ENCODE measurements at regions not wholly inside any gene's neighbourhood (a gene's known extent, or its start where the extent isn't known, plus 50 kb on each side); places are given as distances from the start of the nearest gene placed in this dataset.

DNA sequence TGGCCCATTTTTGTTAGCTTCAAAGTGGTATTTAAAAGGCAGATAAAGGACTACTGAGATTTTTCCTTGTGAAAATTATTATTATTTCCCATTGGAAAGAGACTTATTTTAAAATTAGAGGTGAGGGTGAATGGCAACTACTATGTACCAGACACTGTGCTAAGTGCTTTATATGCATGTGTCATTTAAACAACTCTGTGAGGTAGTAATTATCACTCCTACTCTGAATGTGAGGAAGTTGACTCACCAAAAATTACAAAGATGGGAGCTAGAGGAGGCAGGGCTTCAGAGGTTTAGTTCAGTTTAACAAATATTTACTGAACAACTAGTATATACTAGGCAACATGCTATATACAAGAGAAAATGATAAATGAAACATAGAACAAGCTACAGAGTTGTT is 78.2 kb downstream of the MSL3 start:
- TF ChIP-seq, protein P1, sequence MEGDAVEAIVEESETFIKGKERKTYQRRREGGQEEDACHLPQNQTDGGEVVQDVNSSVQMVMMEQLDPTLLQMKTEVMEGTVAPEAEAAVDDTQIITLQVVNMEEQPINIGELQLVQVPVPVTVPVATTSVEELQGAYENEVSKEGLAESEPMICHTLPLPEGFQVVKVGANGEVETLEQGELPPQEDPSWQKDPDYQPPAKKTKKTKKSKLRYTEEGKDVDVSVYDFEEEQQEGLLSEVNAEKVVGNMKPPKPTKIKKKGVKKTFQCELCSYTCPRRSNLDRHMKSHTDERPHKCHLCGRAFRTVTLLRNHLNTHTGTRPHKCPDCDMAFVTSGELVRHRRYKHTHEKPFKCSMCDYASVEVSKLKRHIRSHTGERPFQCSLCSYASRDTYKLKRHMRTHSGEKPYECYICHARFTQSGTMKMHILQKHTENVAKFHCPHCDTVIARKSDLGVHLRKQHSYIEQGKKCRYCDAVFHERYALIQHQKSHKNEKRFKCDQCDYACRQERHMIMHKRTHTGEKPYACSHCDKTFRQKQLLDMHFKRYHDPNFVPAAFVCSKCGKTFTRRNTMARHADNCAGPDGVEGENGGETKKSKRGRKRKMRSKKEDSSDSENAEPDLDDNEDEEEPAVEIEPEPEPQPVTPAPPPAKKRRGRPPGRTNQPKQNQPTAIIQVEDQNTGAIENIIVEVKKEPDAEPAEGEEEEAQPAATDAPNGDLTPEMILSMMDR (IDR thresholded peaks at IDR 0.05; ENCODE audit: insufficient read depth, low read length): no peak
- no peak overlapping the region for H3K4me3 ChIP-seq (ENCODE audit: low read depth, low read length)
- no peak for DNase-seq (ENCODE audit: low read depth)

- H3K4me3 ChIP-seq (ENCODE audit: low read depth, low read length): no peak overlapping the region
- TF ChIP-seq, protein P1 (IDR thresholded peaks at IDR 0.05; ENCODE audit: insufficient read depth, low read length): no peak
- DNase-seq (ENCODE audit: low read depth): no peak
Measured at GRCh38 chrX:11837437-11837836, 79.4 kb downstream of the MSL3 start.

DNA sequence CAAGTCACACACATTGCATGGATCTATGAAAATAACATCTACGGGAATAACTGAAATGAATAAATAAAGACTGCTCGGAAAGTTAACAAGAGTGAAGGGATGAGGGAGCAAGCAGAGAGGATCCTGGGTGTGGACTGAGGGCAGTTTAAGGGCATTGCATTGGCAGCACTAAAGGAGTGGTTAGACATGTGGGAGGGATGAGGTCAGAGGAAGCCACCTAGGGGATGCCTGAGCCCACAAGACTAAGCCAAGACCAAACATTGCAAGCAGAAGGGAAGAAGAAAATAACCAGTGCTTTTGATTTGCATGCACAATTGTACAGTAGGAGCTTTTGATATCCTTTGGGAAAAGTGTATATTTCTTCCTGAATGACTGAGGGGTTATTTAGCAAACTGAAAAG is 106.1 kb downstream of the MSL3 start:
- DNase-seq (ENCODE audit: low read depth): no peak
- TF ChIP-seq, protein P1 (IDR thresholded peaks at IDR 0.05; ENCODE audit: insufficient read depth, low read length): no peak

DNA sequence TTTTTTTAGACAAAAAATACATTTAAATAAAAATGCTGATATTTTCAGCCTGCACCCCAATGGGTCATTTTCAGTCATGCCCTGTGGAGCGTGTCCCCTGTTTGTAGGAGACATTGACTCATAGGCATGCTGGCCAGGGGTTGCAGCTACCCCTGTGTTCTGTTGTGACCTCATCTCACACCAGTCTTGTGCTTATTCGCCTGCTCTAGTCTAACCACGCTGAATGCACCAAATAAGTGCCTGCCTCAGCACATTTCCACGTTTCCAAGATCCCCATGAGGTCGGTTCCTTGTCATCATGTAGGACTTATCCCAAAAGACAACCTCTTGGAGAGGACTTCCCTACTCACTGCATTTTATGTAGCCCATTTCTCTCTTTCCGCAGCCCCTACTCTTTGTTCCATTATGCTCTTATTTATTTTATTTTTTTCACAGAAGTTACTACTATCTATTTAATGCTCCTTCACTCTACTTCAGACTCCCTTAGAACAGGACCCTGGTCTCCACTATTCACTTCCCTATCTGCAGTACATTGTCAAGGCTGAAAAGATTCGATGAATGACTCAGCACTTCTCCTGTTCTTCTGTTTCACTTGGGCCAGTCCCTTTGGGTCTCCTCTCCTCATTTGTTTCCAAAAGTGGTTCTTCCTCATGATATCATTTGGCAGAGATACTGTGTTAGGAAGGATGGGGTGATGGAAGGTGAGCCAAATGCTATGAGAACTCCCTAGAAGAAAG is 109.7 kb downstream of the MSL3 start:
- TF ChIP-seq, protein P1 (IDR thresholded peaks at IDR 0.05; ENCODE audit: insufficient read depth, low read length): no peak
- H3K4me3 ChIP-seq (ENCODE audit: low read depth, low read length): no peak overlapping the region
- no peak for DNase-seq (ENCODE audit: low read depth)

More for the DNA sequence above, 106.1 kb downstream of the MSL3 start:
- no peak overlapping the region for H3K4me3 ChIP-seq (ENCODE audit: low read depth, low read length)

DNA sequence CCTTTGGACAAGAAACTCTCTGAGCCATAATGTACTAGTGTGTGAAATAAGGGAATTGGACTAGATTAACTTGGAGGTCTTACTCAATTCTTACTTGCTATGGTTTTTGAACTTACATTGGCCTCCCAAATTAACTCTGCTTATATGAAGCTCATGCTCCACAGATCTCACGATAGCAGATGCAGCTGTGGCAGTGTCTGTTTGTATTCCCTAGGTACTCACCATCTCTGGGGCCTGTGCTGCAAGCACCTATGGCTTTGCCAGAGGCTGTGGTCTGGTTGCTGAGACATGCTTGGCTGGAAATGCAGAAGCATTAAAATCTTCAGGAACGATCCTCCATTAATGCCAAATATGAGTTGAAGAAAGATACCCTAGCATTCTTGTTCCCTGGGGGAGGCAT is 112.8 kb downstream of the MSL3 start:
- no peak overlapping the region for H3K4me3 ChIP-seq (ENCODE audit: low read depth, low read length)
- TF ChIP-seq, protein P1 (IDR thresholded peaks at IDR 0.05; ENCODE audit: insufficient read depth, low read length): no peak
- no peak for DNase-seq (ENCODE audit: low read depth)

- DNase-seq (ENCODE audit: low read depth): no peak
- TF ChIP-seq, protein P1 (IDR thresholded peaks at IDR 0.05; ENCODE audit: insufficient read depth, low read length): no peak
- H3K4me3 ChIP-seq (ENCODE audit: low read depth, low read length): no peak overlapping the region
Measured at GRCh38 chrX:11881485-11882170, 123.6 kb downstream of the MSL3 start.

Measured in fibroblast of the aortic adventitia (primary cell).